ENCODE measurements at regions not wholly inside any gene's neighbourhood (a gene's known extent, or its start where the extent isn't known, plus 50 kb on each side); places are given as distances from the start of the nearest gene placed in this dataset.

DNA sequence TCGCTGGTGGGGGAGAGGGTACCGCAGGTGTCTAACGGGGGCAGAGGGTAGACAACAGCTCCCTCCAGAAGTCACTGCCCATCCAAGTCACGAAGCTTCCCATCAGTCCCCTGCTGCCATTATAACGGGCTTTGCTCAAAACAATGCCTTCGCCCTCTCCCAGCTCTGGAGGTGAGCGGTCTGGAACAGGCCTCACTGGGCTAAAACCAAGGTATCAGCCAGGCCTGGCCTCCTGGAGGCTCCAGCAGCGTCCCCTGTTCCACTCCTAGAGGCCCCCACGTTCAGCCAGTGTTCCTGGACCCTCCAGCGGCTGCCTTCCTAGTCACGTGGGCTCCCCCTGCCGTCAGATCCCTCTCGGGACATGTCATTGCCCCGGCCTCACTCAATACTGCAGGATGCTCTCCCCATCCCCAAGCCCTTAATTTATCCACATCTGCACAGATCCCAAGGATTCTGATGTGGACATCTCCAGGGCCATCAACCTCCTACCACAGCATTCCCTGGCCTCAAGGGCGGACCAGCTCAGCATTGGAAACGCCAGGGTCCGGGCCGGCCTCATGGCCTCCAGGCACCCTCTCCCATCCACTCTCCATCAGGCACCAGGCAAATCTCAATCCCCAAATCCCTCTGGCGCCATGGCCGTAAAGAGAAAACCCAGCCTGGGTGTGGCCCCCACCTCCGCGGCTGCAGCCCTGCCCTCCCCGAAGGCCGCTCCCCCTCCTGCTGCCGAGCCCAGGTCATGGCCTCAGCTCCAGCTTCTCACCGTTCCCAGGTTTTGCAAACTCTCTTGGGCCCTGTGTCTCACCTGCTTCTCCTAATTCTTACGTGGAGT is 104.1 kb upstream of the FAM20C start:
- Mint-ChIP-seq H3K36me3 (peaks cover 6 to 7% of the 10 kb centered on the region in 2 donors), H3K27ac (peak overlapping the region in 6 of 7 donors; percentile 13 to 87 (median 44)), H3K4me1 (peaks cover 44% of the 10 kb centered on the region), H3K27me3 (ENCODE audit: low read depth in 3 of 3) (peaks cover 3 to 6% (median 3%) of the 10 kb centered on the region in 3 donors), H3K9me3 (no peaks in the 10 kb centered on the region), H3K4me3 (no peak overlapping the region)
- Histone ChIP-seq H3K79me2 (ENCODE audit: insufficient read depth, low read length) (no peaks in the 10 kb centered on the region), H3K4me1 (ENCODE audit: control insufficient read depth in 1 of 2, insufficient read depth in 2 of 2, low read length in 2 of 2) (peaks cover 37 to 52% of the 10 kb centered on the region in 2 donors), H3K27ac (ENCODE audit: low read depth in 1 of 2, low read length in 2 of 2) (no peak overlapping the region), H2AFZ (ENCODE audit: insufficient read depth, low read depth, low read length, poor library complexity, severe bottlenecking) (no peak overlapping the region), H3K36me3 (replicated peaks in 1 of 2; ENCODE audit: control insufficient read depth in 1 of 2, insufficient read depth in 2 of 2, low read length in 2 of 2) (no peaks in the 10 kb centered on the region), H3K9me3 (replicated peaks in 1 of 2; ENCODE audit: control insufficient read depth in 1 of 2, insufficient read depth in 1 of 2, low read length in 2 of 2) (no peaks in the 10 kb centered on the region), H3K4me2 (replicated peaks; ENCODE audit: extremely low read depth, low read length, poor library complexity, severe bottlenecking) (no peak overlapping the region), H3K9ac (ENCODE audit: insufficient read depth, low read length, poor library complexity, severe bottlenecking) (no peak overlapping the region), H3K4me3 (replicated peaks in 1 of 3; ENCODE audit: low read depth in 2 of 3, low read length in 3 of 3) (no peak overlapping the region), H3K27me3 (ENCODE audit: control insufficient read depth in 2 of 2, insufficient read depth in 2 of 2, low read length in 2 of 2) (no peaks in the 10 kb centered on the region), H4K20me1 (ENCODE audit: insufficient read depth, low read length) (no peaks in the 10 kb centered on the region)
- TF ChIP-seq, protein P1, sequence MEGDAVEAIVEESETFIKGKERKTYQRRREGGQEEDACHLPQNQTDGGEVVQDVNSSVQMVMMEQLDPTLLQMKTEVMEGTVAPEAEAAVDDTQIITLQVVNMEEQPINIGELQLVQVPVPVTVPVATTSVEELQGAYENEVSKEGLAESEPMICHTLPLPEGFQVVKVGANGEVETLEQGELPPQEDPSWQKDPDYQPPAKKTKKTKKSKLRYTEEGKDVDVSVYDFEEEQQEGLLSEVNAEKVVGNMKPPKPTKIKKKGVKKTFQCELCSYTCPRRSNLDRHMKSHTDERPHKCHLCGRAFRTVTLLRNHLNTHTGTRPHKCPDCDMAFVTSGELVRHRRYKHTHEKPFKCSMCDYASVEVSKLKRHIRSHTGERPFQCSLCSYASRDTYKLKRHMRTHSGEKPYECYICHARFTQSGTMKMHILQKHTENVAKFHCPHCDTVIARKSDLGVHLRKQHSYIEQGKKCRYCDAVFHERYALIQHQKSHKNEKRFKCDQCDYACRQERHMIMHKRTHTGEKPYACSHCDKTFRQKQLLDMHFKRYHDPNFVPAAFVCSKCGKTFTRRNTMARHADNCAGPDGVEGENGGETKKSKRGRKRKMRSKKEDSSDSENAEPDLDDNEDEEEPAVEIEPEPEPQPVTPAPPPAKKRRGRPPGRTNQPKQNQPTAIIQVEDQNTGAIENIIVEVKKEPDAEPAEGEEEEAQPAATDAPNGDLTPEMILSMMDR (IDR thresholded peaks at IDR 0.05), result no peak
- intact Hi-C loops (cut with micrococcal nuclease), result loop anchor here in 1 of 2 donors (2.0 kb wide), 1 partner anchor 26 kb away; no protein-coding TSS in a partner anchor
- 86% methylated on average over 27 of the region's 27 CpGs for WGBS (ENCODE audit: insufficient coverage)
- peak in 1 of 3 donors; percentile 4 for DNase-seq

DNA sequence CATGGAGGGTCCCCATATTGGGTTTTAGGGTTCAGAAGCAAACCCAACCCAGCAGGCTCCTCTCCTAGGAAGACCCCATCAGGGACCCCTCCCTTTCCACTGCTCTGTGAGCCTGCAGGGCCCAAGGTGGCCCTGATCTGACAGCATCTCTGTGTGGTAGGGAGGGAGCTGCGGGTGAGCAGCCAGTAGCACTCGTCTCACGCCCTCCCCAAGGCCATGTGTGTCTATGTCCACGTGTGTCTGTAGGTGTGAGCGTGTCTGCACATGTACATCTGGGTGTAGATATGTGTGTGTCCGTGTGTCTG is 103.5 kb upstream of the FAM20C start:
- no peak overlapping the region for H3K4me2 ChIP-seq (replicated peaks; ENCODE audit: extremely low read depth, low read length, poor library complexity, severe bottlenecking)
- H3K9me3 ChIP-seq (replicated peaks in 1 of 2; ENCODE audit: control insufficient read depth in 1 of 2, insufficient read depth in 1 of 2, low read length in 2 of 2), result no peaks in the 10 kb centered on the region
- peaks cover 37 to 52% of the 10 kb centered on the region in 2 donors for H3K4me1 ChIP-seq (ENCODE audit: control insufficient read depth in 1 of 2, insufficient read depth in 2 of 2, low read length in 2 of 2)
- Mint-ChIP-seq H3K27ac (peak overlapping the region in 6 of 7 donors; percentile 59 to 87 (median 79)), H3K4me1 (peaks cover 44% of the 10 kb centered on the region), H3K36me3 (peaks cover 6 to 7% of the 10 kb centered on the region in 2 donors), H3K27me3 (ENCODE audit: low read depth in 3 of 3) (peaks cover 3 to 6% (median 3%) of the 10 kb centered on the region in 3 donors), H3K9me3 (no peaks in the 10 kb centered on the region), H3K4me3 (peak overlapping the region in 1 of 2 donors; percentile 59)
- no peak overlapping the region for H2AFZ ChIP-seq (ENCODE audit: insufficient read depth, low read depth, low read length, poor library complexity, severe bottlenecking)
- intact Hi-C loops (cut with micrococcal nuclease), result loop anchor here in 1 of 2 donors (2.0 kb wide), 1 partner anchor 26 kb away; no protein-coding TSS in a partner anchor
- no peak overlapping the region for H3K4me3 ChIP-seq (replicated peaks in 1 of 3; ENCODE audit: low read depth in 2 of 3, low read length in 3 of 3)
- no peaks in the 10 kb centered on the region for H3K79me2 ChIP-seq (ENCODE audit: insufficient read depth, low read length)
- no peak for DNase-seq
- H4K20me1 ChIP-seq (ENCODE audit: insufficient read depth, low read length), result no peaks in the 10 kb centered on the region
- TF ChIP-seq, protein P1 (IDR thresholded peaks at IDR 0.05), result no peak
- H3K9ac ChIP-seq (ENCODE audit: insufficient read depth, low read length, poor library complexity, severe bottlenecking), result no peak overlapping the region
- no peaks in the 10 kb centered on the region for H3K27me3 ChIP-seq (ENCODE audit: control insufficient read depth in 2 of 2, insufficient read depth in 2 of 2, low read length in 2 of 2)
- no peaks in the 10 kb centered on the region for H3K36me3 ChIP-seq (replicated peaks in 1 of 2; ENCODE audit: control insufficient read depth in 1 of 2, insufficient read depth in 2 of 2, low read length in 2 of 2)
- WGBS (ENCODE audit: insufficient coverage), result 80% methylated on average over 5 of the region's 6 CpGs
- H3K27ac ChIP-seq (ENCODE audit: low read depth in 1 of 2, low read length in 2 of 2), result no peak overlapping the region

Data from CD14-positive monocyte (primary cell).